ENCODE measurements at regions not wholly inside any gene's neighbourhood (a gene's known extent, or its start where the extent isn't known, plus 50 kb on each side); places are given as distances from the start of the nearest gene placed in this dataset.

GRCh38 chr22:33116841-33117547, 58.8 kb upstream of the SYN3 start:
- no peaks in the 10 kb centered on the region for H3K9me3 Mint-ChIP-seq (ENCODE audit: low read depth)
- no peak overlapping the region for H3K27ac Mint-ChIP-seq
- no peak overlapping the region for H3K4me3 Mint-ChIP-seq
- H3K4me1 Mint-ChIP-seq (ENCODE audit: low read depth): no peaks in the 10 kb centered on the region
- H3K27me3 Mint-ChIP-seq: no peaks in the 10 kb centered on the region
- H3K36me3 Mint-ChIP-seq: no peaks in the 10 kb centered on the region

GRCh38 chr22:33114565-33114964, 56.4 kb upstream of the SYN3 start:
- no peaks in the 10 kb centered on the region for H3K4me1 Mint-ChIP-seq (ENCODE audit: low read depth)
- no peak overlapping the region for H3K27ac Mint-ChIP-seq
- H3K9me3 Mint-ChIP-seq (ENCODE audit: low read depth): no peaks in the 10 kb centered on the region
- no peaks in the 10 kb centered on the region for H3K27me3 Mint-ChIP-seq
- no peaks in the 10 kb centered on the region for H3K36me3 Mint-ChIP-seq
- no peak overlapping the region for H3K4me3 Mint-ChIP-seq

GRCh38 chr22:33112580-33112979, 54.4 kb upstream of the SYN3 start:
- Mint-ChIP-seq H3K36me3 (no peaks in the 10 kb centered on the region), H3K9me3 (ENCODE audit: low read depth) (no peaks in the 10 kb centered on the region), H3K4me1 (ENCODE audit: low read depth) (no peaks in the 10 kb centered on the region), H3K27ac (no peak overlapping the region), H3K4me3 (no peak overlapping the region), H3K27me3 (no peaks in the 10 kb centered on the region)

GRCh38 chr22:33111491-33111890, 53.3 kb upstream of the SYN3 start:
- Mint-ChIP-seq H3K4me3 (no peak overlapping the region), H3K27me3 (no peaks in the 10 kb centered on the region), H3K4me1 (ENCODE audit: low read depth) (no peaks in the 10 kb centered on the region), H3K36me3 (no peaks in the 10 kb centered on the region), H3K27ac (no peak overlapping the region), H3K9me3 (ENCODE audit: low read depth) (no peaks in the 10 kb centered on the region)

- H3K27me3 Mint-ChIP-seq: no peaks in the 10 kb centered on the region
- H3K27ac Mint-ChIP-seq: no peak overlapping the region
- H3K4me3 Mint-ChIP-seq: no peak overlapping the region
- no peaks in the 10 kb centered on the region for H3K36me3 Mint-ChIP-seq
- H3K9me3 Mint-ChIP-seq (ENCODE audit: low read depth): no peaks in the 10 kb centered on the region
- H3K4me1 Mint-ChIP-seq (ENCODE audit: low read depth): no peaks in the 10 kb centered on the region
Observed at GRCh38 chr22:33110562-33111163, 52.5 kb upstream of the SYN3 start.

- Mint-ChIP-seq H3K9me3 (ENCODE audit: low read depth) (no peaks in the 10 kb centered on the region), H3K36me3 (no peaks in the 10 kb centered on the region), H3K27ac (no peak overlapping the region), H3K4me1 (ENCODE audit: low read depth) (no peaks in the 10 kb centered on the region), H3K4me3 (no peak overlapping the region), H3K27me3 (no peaks in the 10 kb centered on the region)
Observed at GRCh38 chr22:33109514-33110430, 51.6 kb upstream of the SYN3 start.

- Mint-ChIP-seq H3K36me3 (no peaks in the 10 kb centered on the region), H3K27me3 (no peaks in the 10 kb centered on the region), H3K4me3 (no peak overlapping the region), H3K9me3 (ENCODE audit: low read depth) (no peaks in the 10 kb centered on the region), H3K4me1 (ENCODE audit: low read depth) (no peaks in the 10 kb centered on the region), H3K27ac (no peak overlapping the region)
Observed at GRCh38 chr22:33108037-33108436, 49.9 kb upstream of the SYN3 start.
